Subcutaneous abdominal adipose tissue (tissue), 5 donors: ENCODE measurements at regions not wholly inside any gene's neighbourhood (a gene's known extent, or its start where the extent isn't known, plus 50 kb on each side); places are given as distances from the start of the nearest gene placed in this dataset.
A peak's percentile ranks its signal among the peaks of the same experiment; 100 is the strongest.
"Not testable (repeated sequence)": the region's sequence is repeated elsewhere in the genome, so short reads cannot be mapped to it uniquely, and the experiment has no call there.

ENCODE experiments used
- H3K27ac ChIP-seq: one replicate; pipeline ENCODE4 v1.7.0; 2013; ENCODE audit warnings: low read depth, mild to moderate bottlenecking, inconsistent platforms, low read length, moderate library complexity
- H3K27me3 ChIP-seq, 5 donors: one replicate each; pipeline ENCODE4 v1.7.0; 2013; ENCODE audit warnings: low read length in 5 of 5, inconsistent platforms in 1 of 5; ENCODE audit not compliant: control insufficient read depth in 5 of 5, insufficient read depth in 4 of 5
- H3K36me3 ChIP-seq, 5 donors: one replicate each; pipeline ENCODE4 v1.7.0; 2013; ENCODE audit warnings: low read length in 5 of 5; ENCODE audit not compliant: control insufficient read depth in 5 of 5, insufficient read depth in 5 of 5
- H3K4me1 ChIP-seq, 5 donors: one replicate each; pipeline ENCODE4 v1.7.0; 2013; ENCODE audit warnings: low read length in 5 of 5, mild to moderate bottlenecking in 3 of 5, moderate library complexity in 1 of 5; ENCODE audit not compliant: control insufficient read depth in 5 of 5, insufficient read depth in 5 of 5
- H3K4me3 ChIP-seq, 5 donors: one replicate each; pipeline ENCODE4 v1.7.0; 2013; ENCODE audit warnings: low read length in 5 of 5, low read depth in 1 of 5
- H3K9ac ChIP-seq, 5 donors: one replicate each; pipeline ENCODE4 v1.7.0; 2013; ENCODE audit warnings: low read length in 5 of 5, mild to moderate bottlenecking in 4 of 5, moderate library complexity in 3 of 5
- H3K9me3 ChIP-seq, 5 donors: one replicate each; pipeline ENCODE4 v1.7.0; 2013; ENCODE audit warnings: low read length in 5 of 5; ENCODE audit not compliant: control insufficient read depth in 5 of 5
- donor health status: healthy.
- donor health status: healthy.
- donor health status: healthy.
- donor health status: healthy.
- donor health status: healthy.

- peaks cover 0 to 23% (median 3%) of the 10 kb centered on the region in 5 donors for H3K9me3 ChIP-seq
- H3K27me3 ChIP-seq, result no peaks in the 10 kb centered on the region
- H3K9ac ChIP-seq, result no peak overlapping the region
- H3K36me3 ChIP-seq, result no peaks in the 10 kb centered on the region
- H3K27ac ChIP-seq, result no peak overlapping the region
- peaks cover 0 to 6% (median 0%) of the 10 kb centered on the region in 5 donors for H3K4me1 ChIP-seq
- H3K4me3 ChIP-seq, result peak overlapping the region in 1 of 5 donors; percentile 16
Measured at GRCh38 chr4:131632877-131633276, 1516.2 kb upstream of the PCDH10 start.

DNA sequence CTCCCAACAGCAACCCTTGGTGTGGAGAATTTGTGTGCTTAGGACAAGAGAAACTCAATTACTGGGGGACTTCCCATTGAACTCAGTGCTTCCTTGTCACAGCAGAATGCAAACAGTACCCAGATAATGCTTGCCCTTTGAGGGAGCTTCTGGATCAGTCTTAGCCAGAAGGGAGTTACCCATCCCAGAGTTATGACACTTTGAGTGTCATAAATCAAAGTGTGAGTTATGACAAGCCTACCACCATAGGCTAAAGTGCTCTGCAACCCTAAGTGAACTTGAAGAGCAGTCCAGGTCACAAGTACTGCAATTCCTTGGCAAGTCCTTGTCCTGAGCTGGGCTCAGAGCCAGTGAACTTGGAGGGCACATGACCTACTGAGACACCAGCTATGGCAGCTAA, 1513.9 kb upstream of the PCDH10 start:
- H3K27me3 ChIP-seq, result no peaks in the 10 kb centered on the region
- no peak overlapping the region for H3K9ac ChIP-seq
- H3K36me3 ChIP-seq, result no peaks in the 10 kb centered on the region
- peaks cover 0 to 6% (median 0%) of the 10 kb centered on the region in 5 donors for H3K4me1 ChIP-seq
- no peak overlapping the region for H3K27ac ChIP-seq
- peaks cover 0 to 23% (median 3%) of the 10 kb centered on the region in 5 donors for H3K9me3 ChIP-seq
- no peak overlapping the region for H3K4me3 ChIP-seq

DNA sequence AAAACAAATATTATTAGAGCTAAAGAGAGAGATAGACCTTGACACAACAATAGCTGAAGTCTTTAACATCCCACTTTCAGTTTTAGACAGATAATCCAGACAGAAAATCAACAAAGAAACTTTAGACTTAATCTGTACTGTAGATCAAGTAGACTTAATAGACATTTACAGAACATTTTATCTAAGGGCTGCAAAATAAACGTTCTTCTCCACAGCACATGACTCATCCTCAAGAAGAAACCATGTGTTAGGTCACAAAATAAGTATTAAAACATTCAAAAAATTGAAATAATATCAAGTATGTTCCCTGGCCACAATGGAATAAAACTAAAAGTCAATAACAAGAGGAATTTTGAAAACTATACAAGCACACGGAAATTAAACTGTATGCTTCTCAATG, 1510.3 kb upstream of the PCDH10 start:
- peaks cover 0 to 8% (median 2%) of the 10 kb centered on the region in 5 donors for H3K9me3 ChIP-seq
- H3K4me1 ChIP-seq, result peaks cover 0 to 6% (median 0%) of the 10 kb centered on the region in 5 donors
- no peak overlapping the region for H3K9ac ChIP-seq
- no peak overlapping the region for H3K27ac ChIP-seq
- no peaks in the 10 kb centered on the region for H3K36me3 ChIP-seq
- H3K4me3 ChIP-seq, result no peak overlapping the region
- no peaks in the 10 kb centered on the region for H3K27me3 ChIP-seq

DNA sequence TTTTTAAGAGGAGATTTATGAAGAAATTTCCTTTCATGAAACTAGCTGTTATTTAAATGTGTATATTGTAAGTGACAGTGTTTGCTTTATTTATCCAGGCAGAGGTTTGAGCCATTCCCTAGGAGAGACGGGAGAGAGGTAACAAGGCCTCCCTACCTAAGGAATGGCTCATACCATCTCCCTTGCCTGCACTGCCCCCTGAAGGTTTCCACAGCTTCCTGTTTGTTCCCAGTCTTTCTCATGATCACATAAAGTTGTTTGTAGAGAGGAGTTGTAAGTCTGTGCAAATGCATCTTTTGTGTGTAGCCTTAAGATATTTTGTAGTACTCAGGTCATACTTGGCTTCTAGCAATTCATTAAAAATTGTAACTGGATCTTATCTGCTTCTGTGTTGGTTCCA, 1504.5 kb upstream of the PCDH10 start:
- H3K9ac ChIP-seq, result no peak overlapping the region

GRCh38 chr4:131649227-131649626, 1499.9 kb upstream of the PCDH10 start:
- Histone ChIP-seq H3K27me3 (no peaks in the 10 kb centered on the region), H3K36me3 (no peaks in the 10 kb centered on the region), H3K4me1 (no peaks in the 10 kb centered on the region), H3K4me3 (no peak overlapping the region), H3K9ac (no peak overlapping the region), H3K9me3 (no peaks in the 10 kb centered on the region), H3K27ac (no peak overlapping the region)

More for the DNA sequence above, 1504.5 kb upstream of the PCDH10 start:
- Histone ChIP-seq H3K27ac (no peak overlapping the region), H3K4me1 (no peaks in the 10 kb centered on the region), H3K9me3 (no peaks in the 10 kb centered on the region), H3K4me3 (no peak overlapping the region), H3K36me3 (no peaks in the 10 kb centered on the region), H3K27me3 (no peaks in the 10 kb centered on the region)

GRCh38 chr4:131650951-131651350, 1498.1 kb upstream of the PCDH10 start:
- no peaks in the 10 kb centered on the region for H3K36me3 ChIP-seq
- no peaks in the 10 kb centered on the region for H3K27me3 ChIP-seq
- H3K4me3 ChIP-seq, result no peak overlapping the region
- no peak overlapping the region for H3K9ac ChIP-seq
- H3K27ac ChIP-seq, result no peak overlapping the region
- no peaks in the 10 kb centered on the region for H3K9me3 ChIP-seq
- H3K4me1 ChIP-seq, result no peaks in the 10 kb centered on the region

GRCh38 chr4:131683314-131683713, 1465.8 kb upstream of the PCDH10 start:
- not testable (repeated sequence) for H3K27ac ChIP-seq, H3K4me3 ChIP-seq, H3K4me1 ChIP-seq, H3K9ac ChIP-seq, H3K27me3 ChIP-seq, H3K36me3 ChIP-seq
- H3K9me3 ChIP-seq, result peaks cover 0 to 18% (median 13%) of the 10 kb centered on the region in 5 donors

- H3K4me3 ChIP-seq, result no peak overlapping the region
- no peaks in the 10 kb centered on the region for H3K4me1 ChIP-seq
Measured at GRCh38 chr4:131721883-131722282, 1427.2 kb upstream of the PCDH10 start.

DNA sequence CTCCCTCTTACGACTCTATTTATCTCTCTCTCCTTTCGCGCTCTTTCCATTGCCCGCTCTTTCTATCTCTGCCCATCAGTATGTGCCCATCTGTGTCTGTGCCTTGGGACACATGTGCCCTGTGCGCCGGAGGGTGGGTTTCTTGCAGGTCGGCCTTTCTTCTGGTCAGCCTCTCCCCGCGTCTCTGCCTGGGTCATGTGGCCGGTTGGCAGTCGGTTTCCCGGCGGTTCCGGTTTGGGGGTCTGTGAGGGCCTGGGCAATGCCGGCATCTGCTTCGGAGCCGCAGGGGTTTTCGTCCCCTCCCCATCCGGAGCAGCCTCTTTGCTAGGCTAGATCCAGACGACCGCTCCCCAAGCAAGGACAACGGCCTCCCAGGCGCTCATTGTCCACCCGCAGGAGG, 1426.0 kb upstream of the PCDH10 start:
- not testable (repeated sequence) for H3K9me3 ChIP-seq, H3K27ac ChIP-seq, H3K27me3 ChIP-seq, H3K4me1 ChIP-seq, H3K9ac ChIP-seq, H3K4me3 ChIP-seq, H3K36me3 ChIP-seq

More at GRCh38 chr4:131721883-131722282, 1427.2 kb upstream of the PCDH10 start:
- Histone ChIP-seq H3K27me3 (no peaks in the 10 kb centered on the region), H3K9me3 (no peaks in the 10 kb centered on the region), H3K36me3 (no peaks in the 10 kb centered on the region), H3K27ac (no peak overlapping the region), H3K9ac (no peak overlapping the region)

DNA sequence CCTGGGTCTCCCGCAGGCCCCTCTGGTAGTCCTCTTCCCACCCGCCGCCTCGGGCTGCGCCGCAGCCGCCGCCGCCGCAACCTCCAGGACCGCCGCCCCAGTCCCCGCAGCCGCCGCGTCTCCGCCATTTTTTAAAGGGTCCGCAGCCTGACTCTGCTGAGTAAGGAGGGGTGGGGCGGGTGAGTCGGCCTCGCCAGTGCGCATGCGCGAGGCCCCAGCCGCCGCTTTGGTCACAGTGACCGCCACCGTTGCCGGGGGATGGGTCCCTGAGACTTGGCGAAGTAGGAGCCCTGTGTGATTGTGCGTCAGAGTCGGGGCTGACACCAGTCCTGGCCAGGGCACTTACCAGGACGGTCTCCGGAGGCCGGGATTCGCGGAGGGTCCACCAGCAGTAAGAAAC, 1424.2 kb upstream of the PCDH10 start:
- not testable (repeated sequence) for H3K9me3 ChIP-seq, H3K27me3 ChIP-seq, H3K4me1 ChIP-seq, H3K9ac ChIP-seq, H3K36me3 ChIP-seq, H3K27ac ChIP-seq
- H3K4me3 ChIP-seq, result peak overlapping the region in 3 of 5 donors; percentile 34 to 50 (median 44)

- H3K9me3 ChIP-seq, H3K9ac ChIP-seq, H3K4me1 ChIP-seq, H3K36me3 ChIP-seq, H3K27ac ChIP-seq, H3K27me3 ChIP-seq, H3K4me3 ChIP-seq: not testable (repeated sequence)
Measured at GRCh38 chr4:131725521-131725920, 1423.6 kb upstream of the PCDH10 start.
